ENCODE measurements at regions not wholly inside any gene's neighbourhood (a gene's known extent, or its start where the extent isn't known, plus 50 kb on each side); places are given as distances from the start of the nearest gene placed in this dataset.
A peak's percentile ranks its signal among the peaks of the same experiment; 100 is the strongest.

GRCh38 chr5:84642795-84643194, 258.1 kb upstream of the EDIL3 start:
- no peak overlapping the region for H3K4me3 ChIP-seq (ENCODE audit: low read length)
- TF ChIP-seq CTCF (IDR thresholded peaks at IDR 0.05; ENCODE audit: insufficient read depth, low read depth, low read length, missing control alignments) = no peak
- DNase-seq (ENCODE audit: low read depth) = peak; percentile 58

DNA sequence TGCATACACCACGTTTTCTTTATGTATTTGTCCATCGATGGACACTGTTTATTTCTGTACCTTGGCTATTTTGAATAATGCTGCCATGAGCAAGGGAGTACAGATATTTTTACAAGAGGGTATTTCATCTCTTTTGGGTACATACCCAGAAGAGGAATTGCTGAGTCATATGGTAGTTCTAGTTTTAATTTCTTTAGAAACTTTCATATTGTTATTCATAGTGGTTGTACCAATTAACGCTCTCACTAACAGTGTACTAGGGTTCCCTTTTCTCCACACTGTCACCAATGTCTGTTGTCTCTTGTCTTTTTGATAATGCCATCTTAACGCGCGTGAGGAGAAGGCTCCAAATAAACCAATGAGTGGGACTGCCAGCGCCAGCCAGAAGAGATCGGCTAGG, 257.6 kb upstream of the EDIL3 start:
- DNase-seq (ENCODE audit: low read depth) = no peak
- no peak for TF ChIP-seq CTCF (IDR thresholded peaks at IDR 0.05; ENCODE audit: insufficient read depth, low read depth, low read length, missing control alignments)
- no peak overlapping the region for H3K4me3 ChIP-seq (ENCODE audit: low read length)

GRCh38 chr5:84637662-84638375, 253.1 kb upstream of the EDIL3 start:
- TF ChIP-seq CTCF (IDR thresholded peaks at IDR 0.05; ENCODE audit: insufficient read depth, low read depth, low read length, missing control alignments) = no peak
- H3K4me3 ChIP-seq (ENCODE audit: low read length) = no peak overlapping the region
- no peak for DNase-seq (ENCODE audit: low read depth)

- no peak for DNase-seq (ENCODE audit: low read depth)
- no peak overlapping the region for H3K4me3 ChIP-seq (ENCODE audit: low read length)
- TF ChIP-seq CTCF (IDR thresholded peaks at IDR 0.05; ENCODE audit: insufficient read depth, low read depth, low read length, missing control alignments) = no peak
These were observed 250.8 kb upstream of the EDIL3 start for GRCh38 chr5:84635235-84636055.

DNA sequence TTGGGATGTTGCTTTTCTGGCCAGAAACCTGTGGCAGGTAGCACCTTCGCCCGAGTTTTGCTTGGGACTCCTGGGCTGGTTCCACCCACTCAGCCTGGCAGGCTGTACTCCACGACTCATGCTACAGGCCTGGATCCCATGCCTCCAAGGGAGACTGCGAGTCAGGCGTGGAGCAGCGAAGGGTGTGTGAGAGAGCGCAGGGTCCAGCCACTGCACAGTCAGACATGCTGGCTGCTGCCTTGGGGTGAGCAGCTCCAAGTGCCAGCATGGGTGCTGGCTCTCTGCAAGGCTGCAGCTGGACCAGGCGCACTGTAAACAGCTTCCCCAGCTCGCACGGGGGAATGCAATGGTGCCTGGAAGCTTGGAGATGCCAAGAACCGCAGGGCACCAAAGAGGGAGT, 249.6 kb upstream of the EDIL3 start:
- peak; percentile 85 for DNase-seq (ENCODE audit: low read depth)
- H3K4me3 ChIP-seq (ENCODE audit: low read length) = no peak overlapping the region
- TF ChIP-seq CTCF (IDR thresholded peaks at IDR 0.05; ENCODE audit: insufficient read depth, low read depth, low read length, missing control alignments) = no peak

- no peak for TF ChIP-seq CTCF (IDR thresholded peaks at IDR 0.05; ENCODE audit: insufficient read depth, low read depth, low read length, missing control alignments)
- DNase-seq (ENCODE audit: low read depth) = no peak
These were observed 247.7 kb upstream of the EDIL3 start for GRCh38 chr5:84632418-84632817.

More at GRCh38 chr5:84632418-84632817, 247.7 kb upstream of the EDIL3 start:
- H3K4me3 ChIP-seq (ENCODE audit: low read length) = no peak overlapping the region
